Ishikawa (cell line): ENCODE measurements at regions not wholly inside any gene's neighbourhood (a gene's known extent, or its start where the extent isn't known, plus 50 kb on each side); places are given as distances from the start of the nearest gene placed in this dataset.

Experiments used
- CEBPB ChIP-seq: IDR thresholded peaks from 2 replicates; pipeline ENCODE4 v1.6.1; 2012
- CREB1 ChIP-seq: IDR thresholded peaks from 2 replicates; pipeline ENCODE4 v1.6.1; 2012; ENCODE audit warnings: low read depth
- EGR1 ChIP-seq: IDR thresholded peaks from 2 replicates; pipeline ENCODE4 v1.6.1; 2012
- EP300 ChIP-seq: IDR thresholded peaks from 2 replicates; pipeline ENCODE4 v1.6.1; 2012; ENCODE audit warnings: borderline replicate concordance
- FOXM1 ChIP-seq: IDR thresholded peaks from 2 replicates; pipeline ENCODE4 v1.6.1; 2012; ENCODE audit warnings: low read depth, borderline replicate concordance
- NFIC ChIP-seq: IDR thresholded peaks from 2 replicates; pipeline ENCODE4 v1.6.1; 2012
- RAD21 ChIP-seq: IDR thresholded peaks from 2 replicates; pipeline ENCODE4 v1.6.1; 2012; ENCODE audit warnings: low read depth
- TAF1 ChIP-seq: IDR thresholded peaks from 2 replicates; pipeline ENCODE4 v1.6.1; 2012; ENCODE audit warnings: low read depth, mild to moderate bottlenecking
- TCF12 ChIP-seq: IDR thresholded peaks from 2 replicates; pipeline ENCODE4 v1.6.1; 2012; ENCODE audit warnings: low read depth
- TEAD4 ChIP-seq: IDR thresholded peaks from 2 replicates; pipeline ENCODE4 v1.6.1; 2012
- YY1 ChIP-seq: IDR thresholded peaks from 2 replicates; pipeline ENCODE4 v1.6.1; 2012; ENCODE audit warnings: low read depth
- ZBTB7A ChIP-seq: IDR thresholded peaks from 2 replicates; pipeline ENCODE4 v1.6.1; 2012; ENCODE audit warnings: low read depth
- TF ChIP-seq, protein P1 (sequence below): IDR thresholded peaks from 2 replicates; pipeline ENCODE4 v1.6.1; 2012
- TF ChIP-seq, protein P2 (sequence below): IDR thresholded peaks from 2 replicates; pipeline ENCODE4 v1.6.1; 2012; ENCODE audit warnings: low read depth, mild to moderate bottlenecking
- TF ChIP-seq, protein P3 (sequence below): IDR thresholded peaks from 2 replicates; pipeline ENCODE4 v1.6.1; 2012

DNA sequence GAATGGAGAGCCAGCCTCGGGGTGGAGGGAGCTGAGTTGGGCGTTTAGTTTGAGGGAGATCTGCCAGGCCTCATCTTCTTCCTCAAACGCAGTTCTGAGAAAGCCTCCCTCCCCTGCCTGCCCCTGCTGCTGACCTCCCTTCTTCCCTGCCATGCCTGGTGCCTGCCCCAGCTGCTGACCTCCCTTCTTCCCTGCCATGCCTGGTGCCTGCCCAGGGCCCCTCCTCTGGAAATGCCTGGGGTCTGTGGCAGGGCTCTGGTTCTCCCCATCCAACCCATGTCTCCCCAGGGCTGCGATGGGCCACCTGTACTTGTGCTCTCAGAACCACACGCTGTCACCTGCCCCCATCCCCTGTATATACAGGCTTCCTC, 114.6 kb downstream of the VEGFA start:
- TF ChIP-seq CEBPB = no peak
- TF ChIP-seq YY1 = no peak
- TF ChIP-seq CREB1 = no peak
- TF ChIP-seq TCF12 = no peak
- TF ChIP-seq NFIC = no peak
- TF ChIP-seq, protein P1, sequence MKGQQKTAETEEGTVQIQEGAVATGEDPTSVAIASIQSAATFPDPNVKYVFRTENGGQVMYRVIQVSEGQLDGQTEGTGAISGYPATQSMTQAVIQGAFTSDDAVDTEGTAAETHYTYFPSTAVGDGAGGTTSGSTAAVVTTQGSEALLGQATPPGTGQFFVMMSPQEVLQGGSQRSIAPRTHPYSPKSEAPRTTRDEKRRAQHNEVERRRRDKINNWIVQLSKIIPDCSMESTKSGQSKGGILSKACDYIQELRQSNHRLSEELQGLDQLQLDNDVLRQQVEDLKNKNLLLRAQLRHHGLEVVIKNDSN = no peak
- TF ChIP-seq, protein P2, sequence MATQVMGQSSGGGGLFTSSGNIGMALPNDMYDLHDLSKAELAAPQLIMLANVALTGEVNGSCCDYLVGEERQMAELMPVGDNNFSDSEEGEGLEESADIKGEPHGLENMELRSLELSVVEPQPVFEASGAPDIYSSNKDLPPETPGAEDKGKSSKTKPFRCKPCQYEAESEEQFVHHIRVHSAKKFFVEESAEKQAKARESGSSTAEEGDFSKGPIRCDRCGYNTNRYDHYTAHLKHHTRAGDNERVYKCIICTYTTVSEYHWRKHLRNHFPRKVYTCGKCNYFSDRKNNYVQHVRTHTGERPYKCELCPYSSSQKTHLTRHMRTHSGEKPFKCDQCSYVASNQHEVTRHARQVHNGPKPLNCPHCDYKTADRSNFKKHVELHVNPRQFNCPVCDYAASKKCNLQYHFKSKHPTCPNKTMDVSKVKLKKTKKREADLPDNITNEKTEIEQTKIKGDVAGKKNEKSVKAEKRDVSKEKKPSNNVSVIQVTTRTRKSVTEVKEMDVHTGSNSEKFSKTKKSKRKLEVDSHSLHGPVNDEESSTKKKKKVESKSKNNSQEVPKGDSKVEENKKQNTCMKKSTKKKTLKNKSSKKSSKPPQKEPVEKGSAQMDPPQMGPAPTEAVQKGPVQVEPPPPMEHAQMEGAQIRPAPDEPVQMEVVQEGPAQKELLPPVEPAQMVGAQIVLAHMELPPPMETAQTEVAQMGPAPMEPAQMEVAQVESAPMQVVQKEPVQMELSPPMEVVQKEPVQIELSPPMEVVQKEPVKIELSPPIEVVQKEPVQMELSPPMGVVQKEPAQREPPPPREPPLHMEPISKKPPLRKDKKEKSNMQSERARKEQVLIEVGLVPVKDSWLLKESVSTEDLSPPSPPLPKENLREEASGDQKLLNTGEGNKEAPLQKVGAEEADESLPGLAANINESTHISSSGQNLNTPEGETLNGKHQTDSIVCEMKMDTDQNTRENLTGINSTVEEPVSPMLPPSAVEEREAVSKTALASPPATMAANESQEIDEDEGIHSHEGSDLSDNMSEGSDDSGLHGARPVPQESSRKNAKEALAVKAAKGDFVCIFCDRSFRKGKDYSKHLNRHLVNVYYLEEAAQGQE = no peak
- TF ChIP-seq EP300 = no peak
- TF ChIP-seq TAF1 = no peak
- TF ChIP-seq FOXM1 = no peak
- TF ChIP-seq ZBTB7A = no peak
- no peak for TF ChIP-seq RAD21
- no peak for TF ChIP-seq TEAD4
- TF ChIP-seq EGR1 = no peak
- TF ChIP-seq, protein P3, sequence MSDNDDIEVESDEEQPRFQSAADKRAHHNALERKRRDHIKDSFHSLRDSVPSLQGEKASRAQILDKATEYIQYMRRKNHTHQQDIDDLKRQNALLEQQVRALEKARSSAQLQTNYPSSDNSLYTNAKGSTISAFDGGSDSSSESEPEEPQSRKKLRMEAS = no peak

DNA sequence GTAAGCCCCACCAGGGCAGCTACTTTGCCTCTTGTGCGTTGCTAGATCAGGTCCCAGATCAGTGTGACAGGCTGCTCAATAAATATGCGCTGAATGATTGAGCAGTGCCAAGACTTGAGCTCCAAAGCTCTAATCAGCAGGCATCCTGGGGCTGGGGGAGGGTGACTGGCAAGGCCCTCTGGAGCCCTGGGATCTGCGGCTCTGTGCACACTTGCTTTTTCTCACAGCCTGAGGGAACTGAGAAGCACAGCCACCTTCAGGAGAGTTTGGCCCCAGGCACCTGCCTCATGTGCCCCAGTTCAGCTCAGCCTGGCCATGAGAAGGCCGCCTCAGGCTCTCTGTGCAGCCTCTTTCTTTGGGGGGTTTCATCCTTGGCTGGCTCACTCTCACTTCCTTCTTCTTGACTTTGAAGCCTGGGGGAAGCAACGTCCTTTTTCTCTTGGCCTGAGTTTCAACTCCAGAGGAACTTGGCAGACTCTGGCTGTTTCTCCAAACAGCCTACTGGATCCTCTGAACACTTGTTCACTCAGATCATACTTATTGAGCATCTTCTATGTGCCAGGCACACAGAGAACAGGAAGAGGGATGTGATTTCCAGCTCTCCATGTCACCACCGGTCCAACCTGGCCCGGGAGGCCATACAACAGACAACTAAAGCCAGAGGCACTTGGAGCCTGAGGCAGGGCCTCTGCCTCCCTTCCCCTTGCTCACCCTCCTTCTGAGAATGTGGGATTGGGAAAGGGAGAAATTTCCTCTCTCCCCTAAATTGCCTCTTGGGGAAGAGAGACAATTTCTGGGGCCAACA, 114.0 kb downstream of the VEGFA start:
- TF ChIP-seq CEBPB (no peak), CREB1 (no peak), TAF1 (no peak)

DNA sequence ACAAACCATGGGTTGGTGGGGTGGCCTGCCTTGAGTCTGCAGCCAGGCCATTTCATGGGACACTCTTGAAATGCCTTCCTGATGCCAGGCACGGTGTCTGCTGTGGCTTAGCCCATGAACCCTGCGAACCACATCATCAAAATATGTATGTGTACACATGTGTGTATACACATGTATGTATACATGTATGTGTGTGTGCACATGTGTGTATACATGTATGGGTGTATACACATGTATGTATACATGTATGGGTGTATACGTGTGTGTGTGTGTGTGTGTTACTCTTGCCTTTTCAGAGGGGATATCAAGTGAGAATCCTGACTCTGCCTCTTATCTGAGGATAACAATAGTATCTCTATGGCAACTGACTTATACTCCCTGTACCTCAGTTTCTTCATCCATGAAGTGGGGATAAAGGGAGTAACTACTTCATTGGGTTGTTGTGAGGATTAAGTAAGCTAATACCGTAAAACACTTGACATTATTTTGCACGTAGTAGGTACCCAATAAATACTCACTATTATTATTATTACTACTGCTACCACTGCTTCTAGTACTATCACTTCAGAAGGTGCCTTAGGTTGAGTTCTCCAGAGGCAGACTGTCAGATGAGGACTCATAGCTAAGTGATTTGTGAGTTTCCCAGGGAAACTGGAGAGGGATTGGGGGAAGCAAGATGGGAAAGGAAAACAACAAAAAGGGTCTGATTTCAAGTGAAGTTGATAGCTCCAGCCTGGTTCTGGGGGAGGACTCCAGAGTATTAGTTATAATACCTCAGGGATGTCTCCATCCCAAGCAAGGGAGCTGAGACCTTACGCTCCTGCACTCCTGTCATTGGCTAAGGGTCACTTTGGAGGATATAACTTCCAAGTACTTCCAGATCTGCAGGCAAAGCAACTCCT, 110.5 kb downstream of the VEGFA start:
- TF ChIP-seq FOXM1 (no peak), CREB1 (no peak), EGR1 (no peak), TCF12 (no peak), ZBTB7A (no peak), YY1 (no peak), CEBPB (no peak)

DNA sequence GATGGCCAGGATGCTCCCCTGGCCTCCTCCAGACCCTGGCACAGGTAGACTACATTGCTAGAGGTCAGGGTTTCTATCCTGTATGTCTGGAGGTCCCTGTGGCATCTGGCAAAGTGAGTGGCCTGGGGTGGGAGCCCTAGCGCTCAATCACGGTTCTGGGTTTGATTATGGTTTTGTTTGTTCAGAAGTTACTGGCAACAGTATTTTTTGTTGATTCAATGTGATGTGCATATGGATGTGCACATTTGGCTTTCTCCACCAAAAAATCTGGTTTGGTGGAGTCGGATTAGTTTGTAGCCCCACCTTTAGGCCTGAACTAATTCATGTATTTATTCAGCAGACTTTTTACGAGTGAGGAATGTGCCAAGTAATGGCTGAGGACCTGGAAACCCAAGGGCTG, 109.7 kb downstream of the VEGFA start:
- TF ChIP-seq YY1 (no peak), TEAD4 (no peak), EP300 (no peak), ZBTB7A (no peak), RAD21 (no peak), CREB1 (no peak), CEBPB (no peak), TCF12 (no peak)
- TF ChIP-seq, protein P1 = no peak

DNA sequence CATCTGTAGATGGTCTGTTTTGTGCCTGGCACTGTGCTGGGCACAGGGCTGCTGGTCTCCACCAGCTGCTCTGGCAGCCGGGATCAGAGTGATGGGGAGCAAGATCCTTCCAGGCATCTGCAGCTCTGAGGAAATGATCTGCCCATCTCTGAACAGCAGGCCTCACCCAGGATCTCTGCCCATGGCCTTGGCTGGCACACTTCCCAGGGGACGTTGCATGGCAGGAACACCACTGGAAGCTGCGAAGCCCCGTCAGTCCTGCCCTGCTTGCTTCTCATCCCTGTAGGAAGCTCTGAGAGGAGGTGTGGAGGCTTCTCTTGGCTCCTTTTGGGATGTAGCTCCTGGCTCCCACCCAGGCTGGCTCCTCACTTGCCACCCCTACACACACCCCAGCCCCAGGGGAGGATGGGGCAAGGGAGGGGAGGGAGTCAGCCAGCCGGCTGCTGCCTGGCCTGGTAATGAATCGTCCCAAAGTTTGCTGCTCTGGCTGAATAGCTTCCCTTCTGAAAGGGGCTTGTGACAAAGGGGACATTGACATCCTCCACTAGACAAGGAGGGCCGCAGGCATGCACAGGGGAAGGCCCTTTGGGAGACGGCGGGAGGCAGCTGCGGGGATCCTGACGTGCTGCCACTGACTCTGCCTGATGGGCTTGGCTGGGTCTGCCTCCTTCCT, 108.9 kb downstream of the VEGFA start:
- TF ChIP-seq ZBTB7A (no peak), CREB1 (no peak), TEAD4 (no peak), YY1 (no peak), RAD21 (no peak), NFIC (no peak)

DNA sequence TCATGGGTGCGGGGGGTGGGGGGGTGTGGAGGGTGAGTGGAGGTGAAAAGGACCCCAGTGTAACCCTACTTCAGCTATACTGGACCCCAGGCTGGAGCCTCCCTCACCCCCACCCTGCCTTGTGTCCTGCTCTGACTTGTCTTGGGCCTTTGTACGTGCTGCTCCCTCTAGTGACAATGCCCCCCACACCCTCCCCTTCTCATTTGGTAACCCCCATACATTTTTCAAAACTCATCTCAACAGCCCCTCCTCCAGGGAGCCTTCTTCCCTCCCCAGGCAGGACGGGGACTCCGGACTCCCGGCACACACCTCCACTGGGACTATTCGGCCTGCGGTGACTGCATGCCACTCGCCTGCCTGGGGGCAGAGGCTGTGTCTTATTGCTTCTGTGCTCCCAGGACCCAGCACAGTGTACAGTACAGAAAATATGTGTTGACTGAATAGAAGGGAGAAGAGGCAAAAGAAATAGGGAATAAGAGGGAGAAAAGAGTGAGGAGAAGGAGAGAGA, 108.2 kb downstream of the VEGFA start:
- TF ChIP-seq NFIC (no peak), ZBTB7A (no peak), CREB1 (no peak)
- TF ChIP-seq, protein P3 = no peak
